ENCODE measurements at regions not wholly inside any gene's neighbourhood (a gene's known extent, or its start where the extent isn't known, plus 50 kb on each side); places are given as distances from the start of the nearest gene placed in this dataset.

DNA sequence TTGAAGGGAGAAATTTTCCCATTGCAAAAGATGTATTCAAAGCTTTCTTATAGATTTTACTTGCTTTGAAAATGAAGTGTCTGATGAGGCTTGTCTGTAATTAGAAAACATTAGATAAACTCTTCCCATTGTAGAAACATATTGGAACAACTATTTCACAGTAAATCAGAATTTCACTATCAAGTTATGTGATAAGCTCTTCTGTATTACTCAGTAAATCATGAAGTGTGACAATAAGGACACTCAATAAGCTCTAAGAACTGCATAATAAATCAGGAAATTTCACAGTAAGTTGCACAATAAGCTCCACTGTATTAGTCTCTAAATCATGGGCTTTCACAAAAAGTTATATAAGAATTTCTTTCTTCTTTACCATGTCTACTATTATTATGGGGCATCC is 1546.6 kb downstream of the SLITRK5 start:
- no peak for DNase-seq

DNA sequence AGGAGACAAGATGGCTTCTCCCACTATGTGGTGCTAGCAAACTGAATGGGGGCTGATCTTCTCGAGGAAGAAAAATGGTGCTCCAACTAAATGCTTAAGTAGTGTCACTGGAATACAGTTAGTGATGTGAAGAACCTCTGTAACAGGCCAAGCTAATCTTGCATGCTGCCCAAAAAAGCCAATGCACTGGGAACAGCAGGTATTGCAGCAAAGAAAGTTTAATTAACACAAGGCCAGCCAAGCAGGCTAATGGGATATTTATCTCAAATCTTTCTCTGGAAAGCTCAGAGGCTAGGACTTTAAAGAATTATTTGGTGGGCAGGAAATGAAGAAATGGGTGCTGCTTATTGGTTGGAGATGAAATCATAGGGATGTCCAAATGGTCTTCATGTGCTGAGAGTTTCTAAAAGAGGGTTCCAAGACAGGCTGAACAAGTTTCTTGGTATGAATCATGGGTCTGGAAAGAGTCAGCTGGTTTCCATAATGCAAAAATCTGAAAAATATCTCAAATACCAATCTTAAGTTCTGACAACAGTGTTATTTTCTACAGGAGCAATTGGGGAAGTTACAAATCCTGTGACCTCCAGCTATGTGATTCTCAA is 1550.5 kb downstream of the SLITRK5 start:
- no peak for DNase-seq

DNA sequence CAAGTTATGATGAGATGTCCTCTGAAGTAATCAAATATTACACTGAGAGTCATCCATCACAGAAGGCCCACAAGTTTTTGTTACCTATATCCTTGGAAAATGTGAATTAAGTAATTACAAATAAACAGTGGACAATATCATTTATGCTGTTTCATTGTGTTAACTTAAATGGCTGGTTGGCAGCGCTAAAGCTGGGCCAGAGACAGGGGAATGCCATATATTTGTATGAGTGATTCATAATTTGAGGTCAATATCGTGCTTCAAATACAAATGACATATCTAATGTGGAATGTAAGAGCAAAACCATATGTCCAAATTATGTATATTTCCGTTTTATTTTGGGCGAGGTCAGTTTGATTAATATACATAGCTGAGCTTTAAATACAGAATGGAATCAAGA is 1556.2 kb downstream of the SLITRK5 start:
- no peak for DNase-seq

DNA sequence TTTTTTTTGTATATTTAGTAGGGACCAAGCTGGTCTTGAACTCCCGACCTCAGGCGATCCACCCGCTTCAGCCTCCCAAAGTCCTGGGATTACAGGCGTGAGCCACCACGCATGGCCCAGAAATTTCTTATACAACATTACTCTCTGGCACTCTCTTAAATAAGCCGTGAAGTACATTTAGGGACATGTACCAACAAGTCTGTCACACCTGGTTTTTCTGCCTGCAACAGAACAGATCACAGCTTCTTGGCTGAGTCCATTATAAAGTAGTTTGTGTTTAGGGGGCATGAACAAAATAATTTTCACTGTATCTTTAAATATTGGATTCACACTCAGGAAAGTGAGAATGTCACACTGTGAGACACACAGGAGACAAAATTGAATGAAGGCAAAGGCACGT is 1567.3 kb downstream of the SLITRK5 start:
- DNase-seq, result no peak

DNA sequence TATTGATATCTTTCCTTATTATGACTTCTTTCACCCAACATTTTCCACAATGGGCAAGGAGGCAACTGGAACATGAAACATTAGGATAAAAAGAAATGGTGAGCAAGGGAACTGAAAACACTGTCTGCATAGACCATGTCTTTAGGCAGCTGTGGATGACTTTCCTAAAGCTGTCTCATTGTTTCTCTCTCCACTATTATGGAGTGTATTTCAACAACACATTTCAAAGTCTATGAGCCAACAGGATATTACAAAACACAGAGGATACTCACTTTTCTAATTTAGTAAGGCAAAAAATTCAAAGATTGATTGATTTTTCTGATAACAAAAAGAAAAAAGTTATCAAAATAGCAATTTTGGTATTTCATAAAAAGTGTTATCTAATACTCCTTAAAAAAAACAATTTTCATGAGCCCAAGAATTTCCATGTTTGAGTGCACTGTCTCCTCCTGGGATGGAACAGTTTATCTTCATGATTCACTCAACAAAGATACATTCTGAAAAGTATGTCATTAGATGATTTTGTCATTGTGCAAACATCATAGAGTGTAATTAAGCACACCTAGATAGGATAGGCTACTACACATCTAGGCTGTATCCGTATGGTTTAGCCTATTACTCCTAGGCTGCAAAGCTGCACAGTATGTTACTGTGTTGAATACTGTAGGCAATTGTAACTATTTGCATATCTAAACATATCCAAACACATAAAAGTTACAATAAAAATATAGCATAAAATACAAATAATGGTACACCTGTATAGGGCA is 1568.4 kb downstream of the SLITRK5 start:
- DNase-seq, result no peak

DNA sequence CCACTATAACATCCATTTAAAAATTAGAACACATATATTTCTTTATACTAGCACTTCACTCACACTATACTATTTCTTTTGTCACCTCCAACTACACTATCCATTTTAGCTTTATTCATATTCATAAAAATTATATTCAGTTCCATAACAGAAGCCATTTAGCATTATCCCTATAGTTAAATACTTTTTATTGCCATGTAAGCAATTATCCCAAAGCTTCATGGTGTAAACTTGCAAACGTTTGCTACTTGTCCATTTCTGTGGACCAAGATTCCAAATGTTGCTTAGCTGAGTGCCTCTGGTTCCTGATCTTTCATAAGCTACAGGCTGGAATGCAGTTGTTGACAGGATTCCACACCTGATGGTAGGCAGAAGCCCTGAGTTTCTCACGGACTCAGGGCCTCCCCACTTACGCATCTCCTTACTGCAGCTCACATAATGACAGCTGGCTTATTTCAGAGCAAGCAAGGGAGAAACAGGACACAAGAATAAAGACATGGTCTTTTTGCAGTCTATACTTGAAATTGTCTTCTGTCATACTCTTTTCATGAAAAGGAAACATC is 1584.8 kb downstream of the SLITRK5 start:
- no peak for DNase-seq

DNA sequence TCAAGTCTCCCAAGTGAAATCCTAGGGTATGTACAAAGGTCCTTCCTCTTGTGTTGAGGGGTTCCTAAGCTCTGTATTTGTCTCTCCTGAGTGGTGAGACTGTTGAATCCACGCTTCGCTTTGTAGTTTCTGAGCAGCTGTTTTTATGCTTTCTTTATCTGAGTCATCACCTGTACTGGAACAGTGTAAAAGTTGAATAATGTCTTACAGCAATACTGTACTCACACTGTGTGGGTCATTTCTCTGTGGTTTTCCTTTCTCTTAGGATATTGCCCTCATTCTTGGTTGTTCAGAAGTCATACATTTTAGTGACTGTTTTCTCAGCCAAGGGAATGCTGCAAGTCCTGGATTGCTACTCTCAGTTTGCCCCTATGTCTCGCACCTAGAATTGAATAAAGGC is 1596.6 kb downstream of the SLITRK5 start:
- no peak for DNase-seq

DNA sequence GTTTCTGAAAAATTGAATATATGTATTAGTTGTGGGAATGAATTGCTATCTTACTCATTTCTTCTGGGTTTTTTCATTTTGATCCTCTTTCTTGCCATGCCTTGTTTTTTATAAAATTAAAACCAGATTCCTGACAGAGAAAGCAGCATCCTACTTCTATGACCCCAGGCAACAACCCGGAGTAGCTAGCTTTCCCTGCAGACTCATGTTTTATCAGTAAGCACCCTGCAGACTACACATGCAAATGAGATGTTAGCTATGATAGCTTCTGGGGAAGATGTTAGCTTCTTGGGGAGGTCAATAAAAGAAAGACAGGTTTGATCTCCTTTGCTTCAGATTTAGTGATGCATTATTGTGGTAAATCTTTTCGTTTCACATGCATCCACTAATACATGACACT is 1598.6 kb downstream of the SLITRK5 start:
- DNase-seq, result no peak

DNA sequence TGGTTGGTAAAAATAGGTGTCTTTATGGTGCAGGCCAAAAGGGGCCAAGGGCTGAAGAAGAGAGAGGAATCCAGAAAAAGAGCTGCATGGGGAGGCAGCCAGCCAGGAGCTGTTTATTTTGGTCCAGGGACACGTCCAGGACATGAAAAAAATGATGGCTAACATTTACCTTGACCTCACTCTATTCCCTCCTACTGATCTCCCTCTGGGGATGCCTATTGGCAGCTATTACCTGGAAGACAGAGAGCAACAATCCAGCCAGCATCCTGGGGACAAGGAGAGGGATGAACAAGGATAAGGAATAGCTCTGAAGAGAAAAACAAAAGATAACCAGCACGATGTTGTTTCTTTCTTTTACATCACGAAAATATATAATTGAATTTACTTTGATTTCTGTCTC is 1599.6 kb downstream of the SLITRK5 start:
- no peak for DNase-seq

DNA sequence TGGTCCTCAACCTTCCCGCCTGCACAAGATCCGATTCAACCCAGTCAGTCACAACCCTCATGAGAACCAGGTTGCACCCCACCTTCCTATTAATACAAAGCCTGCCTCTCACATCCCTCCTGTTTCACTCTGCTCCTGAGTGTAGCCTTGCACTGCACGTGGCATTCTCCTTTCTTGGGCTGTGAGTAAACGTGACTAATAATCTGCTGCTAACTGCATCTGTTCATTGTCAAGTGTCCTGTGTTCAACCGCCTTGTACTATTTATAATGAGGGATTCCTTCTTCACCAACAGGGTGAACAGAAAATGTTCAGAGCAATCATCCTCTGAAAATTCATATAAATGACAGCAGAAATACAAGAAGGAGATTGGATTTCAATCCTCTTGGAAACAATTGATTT is 1608.2 kb downstream of the SLITRK5 start:
- DNase-seq, result no peak

DNA sequence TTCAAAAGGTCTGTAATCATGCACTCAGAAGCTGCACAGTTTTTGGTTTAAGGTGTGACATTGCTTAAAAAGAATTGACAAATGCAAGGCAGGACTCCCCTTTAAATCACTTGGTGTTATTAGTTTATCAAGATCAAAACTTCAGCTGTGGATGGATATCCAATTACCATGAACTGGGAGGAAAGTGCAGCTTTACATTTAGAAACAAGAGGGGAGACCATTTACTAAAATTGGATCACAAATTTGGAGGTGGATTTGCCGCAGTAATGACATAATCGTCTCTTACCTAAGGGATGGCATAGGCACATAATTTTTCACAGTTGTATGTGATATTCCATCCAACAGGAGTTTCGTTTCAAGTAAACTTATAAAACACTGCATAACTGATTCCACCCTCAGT is 1610.2 kb downstream of the SLITRK5 start:
- DNase-seq, result no peak

DNA sequence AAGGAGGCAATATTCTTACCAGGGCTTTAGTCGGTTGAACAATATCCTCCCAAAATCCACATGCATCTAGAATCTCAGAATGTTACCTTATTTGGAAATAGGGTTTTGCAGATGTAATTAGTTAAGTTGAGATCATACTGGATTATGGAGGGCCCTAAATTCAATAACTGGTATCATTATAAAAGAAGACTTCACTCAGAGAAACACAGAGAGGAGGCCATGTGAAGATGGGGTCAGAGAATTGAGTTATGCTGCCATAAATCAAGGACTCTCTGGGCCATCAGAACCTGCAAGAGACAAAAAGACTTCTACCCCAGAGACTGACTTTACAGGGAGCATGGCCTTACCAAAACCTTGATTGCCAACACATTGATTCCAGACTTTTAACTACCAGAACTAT is 1611.1 kb downstream of the SLITRK5 start:
- DNase-seq, result no peak

DNA sequence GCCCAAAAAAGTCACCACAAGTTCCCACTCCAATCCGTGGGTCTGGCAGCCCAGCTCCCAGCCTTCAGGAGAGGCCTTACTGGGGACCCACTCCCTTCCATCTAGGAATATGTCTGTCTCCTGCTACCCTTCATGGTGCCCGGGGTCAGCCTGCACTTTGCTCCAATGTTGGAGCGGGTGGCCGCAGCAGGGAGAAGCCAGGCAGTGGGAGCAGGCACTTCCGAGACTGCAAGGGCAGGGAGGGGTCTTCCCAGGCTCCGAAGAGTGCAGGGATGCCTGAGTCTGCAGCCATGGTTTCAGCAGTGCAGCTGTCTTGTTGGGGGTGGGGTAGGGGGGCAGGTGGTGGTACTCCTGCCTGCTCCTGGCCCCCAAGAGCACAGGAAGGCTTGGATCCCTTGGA is 1616.2 kb downstream of the SLITRK5 start:
- DNase-seq, result no peak

DNA sequence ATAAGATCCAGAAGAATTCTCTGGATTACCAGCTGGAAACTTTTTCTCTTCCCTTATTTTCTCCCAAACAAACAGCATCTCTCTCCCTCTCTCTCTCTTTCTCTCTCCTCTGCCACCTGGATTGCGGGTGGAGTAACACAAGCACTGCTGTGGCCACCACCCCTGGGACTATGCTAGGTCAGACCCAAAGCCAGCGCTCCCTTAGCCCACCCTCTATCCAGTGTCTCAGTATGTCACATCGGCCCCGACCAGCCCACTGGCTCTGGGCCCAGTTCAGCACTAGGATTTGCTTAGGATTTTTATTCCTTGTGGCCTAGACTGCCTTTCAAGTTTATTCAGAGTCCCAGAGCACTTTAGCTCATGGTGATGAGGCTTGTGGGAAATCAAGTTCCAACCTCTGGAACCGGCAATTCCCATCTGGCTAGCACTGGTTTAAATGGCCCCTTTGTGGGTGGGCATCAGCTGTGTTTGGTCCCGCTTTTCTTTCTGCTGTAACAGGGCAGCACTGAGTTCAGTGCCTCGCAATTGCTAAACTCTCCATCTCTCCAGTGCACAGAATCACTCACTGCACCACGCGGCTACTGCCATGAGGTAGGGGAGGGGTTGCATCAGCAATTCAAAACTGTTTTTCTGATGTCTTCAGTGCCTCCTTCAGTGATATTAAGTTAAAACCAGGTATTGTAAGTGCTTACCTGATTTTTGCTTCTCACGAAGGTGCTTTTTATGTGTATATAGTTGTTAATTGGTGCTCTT is 1623.1 kb downstream of the SLITRK5 start:
- DNase-seq, result no peak

DNA sequence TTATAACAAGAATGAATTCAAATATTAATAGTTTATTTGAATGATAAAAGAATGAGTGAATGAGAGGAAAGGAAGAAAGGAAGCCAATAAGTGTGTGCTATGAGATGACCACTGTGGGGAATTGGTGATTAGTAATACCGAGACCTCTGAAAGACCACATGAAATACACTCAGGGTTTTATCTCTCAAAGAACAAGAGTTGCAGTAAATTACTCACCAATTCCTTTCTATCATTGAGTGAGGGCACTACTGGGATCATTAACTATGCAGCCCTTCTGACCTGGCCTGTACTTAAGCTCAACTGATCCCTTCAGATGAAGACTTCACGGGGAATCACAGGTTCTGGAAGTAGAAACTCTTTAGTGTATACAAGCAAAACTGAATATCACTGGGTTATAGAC is 1636.1 kb downstream of the SLITRK5 start:
- DNase-seq, result no peak

DNA sequence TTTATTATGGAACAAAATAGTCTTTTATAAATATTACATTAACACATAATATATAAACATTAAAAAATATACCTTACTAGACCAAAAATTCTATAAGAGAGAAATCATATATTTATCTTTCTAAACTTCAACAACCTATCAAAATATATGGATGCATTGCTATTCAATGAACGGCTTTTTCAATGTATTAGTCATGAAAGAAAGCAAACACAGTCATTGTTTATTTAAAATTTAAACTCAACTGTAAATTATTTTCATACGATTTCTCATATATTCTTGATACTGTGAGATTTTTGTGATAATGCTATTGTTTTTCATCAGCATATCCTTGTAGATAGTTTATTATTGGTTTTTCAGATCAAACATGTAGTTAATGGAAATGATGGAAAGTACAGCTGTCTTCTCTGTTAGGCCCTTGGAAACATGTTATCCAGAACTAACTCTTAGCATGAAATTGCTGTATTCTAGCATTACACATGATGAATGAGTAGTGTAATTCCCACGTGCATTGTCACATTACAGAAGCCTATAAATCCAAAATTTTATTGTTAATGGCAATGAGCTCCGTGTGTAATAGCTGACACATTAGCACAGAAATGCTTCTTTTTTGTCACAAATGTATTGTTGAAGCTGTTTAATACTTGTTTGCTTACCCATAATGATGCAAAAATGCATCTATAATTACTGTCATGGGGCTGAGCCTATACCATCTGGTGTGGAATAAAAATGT is 1639.9 kb downstream of the SLITRK5 start:
- DNase-seq, result peak; percentile 57

DNA sequence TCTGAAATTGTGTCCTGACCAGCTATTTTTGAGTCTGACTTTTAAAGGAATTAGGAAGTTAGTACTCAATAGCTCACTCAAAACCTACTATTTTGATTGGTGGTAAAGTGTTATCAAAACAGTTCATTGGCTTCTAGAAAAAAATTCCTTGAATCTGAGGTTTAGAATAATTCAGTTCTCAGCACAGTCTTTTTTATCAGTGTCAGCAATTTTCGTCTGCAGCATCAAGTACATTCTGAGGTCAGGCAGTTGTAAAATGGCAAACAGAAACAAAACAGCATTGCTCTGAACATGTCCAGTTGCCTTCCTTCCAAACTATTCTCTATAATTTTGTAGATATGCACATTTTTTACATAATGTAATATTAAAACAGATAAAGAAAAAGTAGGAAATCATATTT is 1644.1 kb downstream of the SLITRK5 start:
- no peak for DNase-seq

DNA sequence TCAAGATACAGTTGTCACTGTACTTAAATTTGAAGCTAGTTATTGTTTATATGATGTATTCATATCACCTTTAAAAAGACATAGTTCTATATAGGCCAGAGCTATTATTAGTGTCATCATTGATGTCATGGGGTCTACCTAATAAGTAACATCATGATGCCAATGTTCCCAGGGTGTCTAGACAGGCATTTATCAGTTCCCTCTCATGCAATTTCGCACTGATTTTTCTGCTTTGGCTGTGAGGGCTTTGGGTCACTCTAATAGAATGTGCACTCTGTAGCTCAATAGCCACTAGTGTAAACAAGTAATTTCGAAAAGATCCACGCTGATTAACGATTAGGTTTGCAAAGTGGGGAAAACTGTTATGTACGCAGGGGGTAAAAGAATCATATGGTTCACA is 1651.3 kb downstream of the SLITRK5 start:
- DNase-seq, result no peak

DNA sequence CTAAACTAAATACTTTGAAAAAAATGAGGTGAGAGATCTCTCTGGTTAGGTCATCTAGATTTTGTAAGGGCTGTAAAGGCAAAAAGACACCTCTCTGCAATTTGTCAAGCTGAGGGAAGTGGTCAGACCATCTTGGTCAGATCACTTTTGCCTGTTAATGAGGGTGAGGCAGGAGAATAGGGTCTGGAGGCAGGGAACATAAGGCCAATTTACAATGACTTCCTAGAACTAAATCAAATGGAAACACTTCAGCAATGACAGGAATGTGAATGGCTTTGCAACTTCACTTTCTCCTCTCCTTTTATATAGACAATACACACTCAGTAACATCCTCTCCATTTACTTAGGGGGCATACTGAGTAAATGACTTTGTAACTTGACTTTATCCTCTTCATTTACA is 1653.4 kb downstream of the SLITRK5 start:
- DNase-seq, result no peak

DNA sequence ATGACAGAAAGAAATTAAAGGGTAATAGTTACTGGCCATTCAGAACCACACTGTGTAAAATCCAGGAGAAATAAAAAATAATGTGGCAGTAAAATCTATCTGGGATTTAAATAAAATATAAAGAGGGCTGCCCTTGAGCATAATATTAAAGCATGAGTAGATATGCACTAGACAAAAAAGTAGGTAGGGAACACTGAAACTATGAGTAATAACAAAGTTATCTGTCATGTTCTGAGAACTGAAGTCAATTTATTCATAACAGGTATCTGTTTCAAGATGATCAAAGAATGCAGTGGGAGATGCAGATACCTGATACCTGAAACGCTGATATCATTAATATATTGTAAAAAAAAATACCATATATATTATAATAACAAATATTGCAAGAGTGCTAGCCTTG is 1672.0 kb downstream of the SLITRK5 start:
- no peak for DNase-seq

DNA sequence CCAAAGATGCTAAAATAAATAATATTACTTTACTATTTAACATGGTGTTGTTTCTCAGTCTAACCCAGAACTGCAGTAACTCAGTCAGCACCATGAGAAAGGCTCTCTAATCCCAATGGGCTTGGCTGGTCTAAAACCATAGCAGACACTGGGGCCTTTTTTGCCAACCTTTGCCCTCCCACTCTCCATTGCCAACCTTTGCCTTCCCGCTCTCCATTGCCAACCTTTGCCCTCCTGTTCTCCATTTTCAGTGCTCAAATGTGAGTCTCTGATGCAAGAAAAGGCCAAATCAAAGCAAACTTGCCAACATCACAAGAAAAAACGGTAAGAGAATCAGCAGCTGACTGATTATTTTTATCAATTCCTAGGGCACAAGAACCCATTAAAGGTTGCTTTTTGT is 1681.2 kb downstream of the SLITRK5 start:
- no peak for DNase-seq

DNA sequence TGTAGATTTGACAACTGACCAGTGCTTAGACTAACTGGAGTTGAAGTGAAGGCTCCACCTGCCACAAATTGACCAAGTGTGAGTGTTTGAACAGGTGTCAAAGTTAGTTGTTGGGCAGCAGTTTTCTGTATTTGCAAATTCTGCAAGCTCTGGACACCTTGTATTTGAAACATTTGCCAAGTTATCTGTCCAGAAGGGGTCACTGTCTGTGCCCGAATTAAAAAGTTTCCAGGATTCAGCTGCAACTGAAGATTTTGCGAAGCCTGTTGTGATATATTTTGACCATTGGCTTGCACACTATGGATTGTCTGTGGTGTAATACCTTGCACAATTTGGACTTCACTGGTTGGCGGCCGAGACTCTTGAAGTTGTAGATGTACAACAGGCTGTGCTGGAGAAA is 1690.7 kb downstream of the SLITRK5 start:
- DNase-seq, result no peak

DNA sequence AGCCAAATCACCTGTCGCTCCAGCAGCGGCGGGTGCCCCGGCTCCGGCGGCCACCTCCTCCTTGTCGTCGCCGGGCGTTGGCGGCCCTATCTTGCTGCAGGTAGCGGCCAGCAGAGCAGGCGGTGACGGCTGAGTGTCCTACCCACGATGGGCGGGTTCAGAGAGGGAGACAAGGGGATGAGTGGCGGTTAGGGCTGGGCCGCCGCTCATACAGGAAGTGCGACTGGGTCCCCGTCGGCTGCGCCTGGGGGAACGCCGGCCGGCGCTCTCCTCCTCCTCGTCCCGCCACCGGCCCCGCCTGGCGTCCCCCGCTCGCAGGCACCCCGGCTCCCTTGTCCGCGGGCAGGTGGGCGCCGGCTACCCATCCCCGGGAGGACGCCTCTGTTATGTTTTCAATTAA is 1692.0 kb downstream of the SLITRK5 start:
- no peak for DNase-seq

Measured in skin of body (tissue), 1 donor.